GM12873 (cell line): ENCODE measurements at regions not wholly inside any gene's neighbourhood (a gene's known extent, or its start where the extent isn't known, plus 50 kb on each side); places are given as distances from the start of the nearest gene placed in this dataset.

Experiments
- TF ChIP-seq, protein P1 (sequence below): IDR thresholded peaks from 2 replicates; pipeline ENCODE4 v1.5.1; 2012; ENCODE audit warnings: low read depth, mild to moderate bottlenecking, moderate library complexity, low read length, control low read depth; ENCODE audit not compliant: insufficient read depth; ENCODE audit errors: missing control alignments

DNA sequence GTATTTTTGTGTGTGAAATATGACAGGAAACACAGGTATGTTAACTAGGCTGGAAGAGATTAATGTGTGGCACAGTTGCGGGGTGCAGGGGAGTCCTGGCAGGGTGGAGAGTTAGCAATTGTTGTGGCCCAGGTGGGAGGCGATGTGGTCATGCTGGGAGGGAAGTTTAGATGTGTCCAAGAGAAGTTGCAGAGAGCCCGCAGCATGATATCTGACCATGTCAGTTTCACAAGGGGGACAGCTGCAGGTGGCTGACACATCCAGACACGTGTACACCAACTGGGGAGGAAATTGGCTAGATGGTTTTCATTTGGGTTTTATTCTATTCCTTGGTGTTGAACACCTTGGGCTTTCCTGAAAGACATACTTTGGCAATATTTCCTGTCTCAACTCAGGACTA lies 172.8 kb upstream of the RGMA start:
- TF ChIP-seq, protein P1, sequence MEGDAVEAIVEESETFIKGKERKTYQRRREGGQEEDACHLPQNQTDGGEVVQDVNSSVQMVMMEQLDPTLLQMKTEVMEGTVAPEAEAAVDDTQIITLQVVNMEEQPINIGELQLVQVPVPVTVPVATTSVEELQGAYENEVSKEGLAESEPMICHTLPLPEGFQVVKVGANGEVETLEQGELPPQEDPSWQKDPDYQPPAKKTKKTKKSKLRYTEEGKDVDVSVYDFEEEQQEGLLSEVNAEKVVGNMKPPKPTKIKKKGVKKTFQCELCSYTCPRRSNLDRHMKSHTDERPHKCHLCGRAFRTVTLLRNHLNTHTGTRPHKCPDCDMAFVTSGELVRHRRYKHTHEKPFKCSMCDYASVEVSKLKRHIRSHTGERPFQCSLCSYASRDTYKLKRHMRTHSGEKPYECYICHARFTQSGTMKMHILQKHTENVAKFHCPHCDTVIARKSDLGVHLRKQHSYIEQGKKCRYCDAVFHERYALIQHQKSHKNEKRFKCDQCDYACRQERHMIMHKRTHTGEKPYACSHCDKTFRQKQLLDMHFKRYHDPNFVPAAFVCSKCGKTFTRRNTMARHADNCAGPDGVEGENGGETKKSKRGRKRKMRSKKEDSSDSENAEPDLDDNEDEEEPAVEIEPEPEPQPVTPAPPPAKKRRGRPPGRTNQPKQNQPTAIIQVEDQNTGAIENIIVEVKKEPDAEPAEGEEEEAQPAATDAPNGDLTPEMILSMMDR, result no peak

DNA sequence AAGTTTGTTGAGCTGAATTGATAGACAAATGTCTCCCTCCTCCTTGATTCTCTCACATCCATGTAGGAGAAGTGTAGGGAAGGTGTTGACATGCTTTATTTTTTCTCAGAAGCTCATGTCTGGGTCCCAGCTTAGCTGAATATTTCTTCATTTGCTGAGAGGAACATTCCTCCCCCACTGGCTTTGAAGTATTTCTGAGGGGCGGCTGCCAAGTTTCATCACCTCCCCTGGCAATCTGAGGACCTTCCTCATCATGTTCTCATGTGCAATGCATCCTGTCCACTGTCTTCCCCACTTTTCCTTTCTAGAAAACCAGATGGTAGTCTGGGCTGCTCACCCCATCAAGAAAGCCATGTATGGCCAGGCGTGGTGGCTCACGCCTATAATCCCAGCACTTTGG lies 168.9 kb upstream of the RGMA start:
- TF ChIP-seq, protein P1, result no peak

- TF ChIP-seq, protein P1, result no peak
Observed at GRCh38 chr15:93253681-93254080, 164.7 kb upstream of the RGMA start.

- TF ChIP-seq, protein P1, result no peak
Observed at GRCh38 chr15:93252780-93253179, 163.8 kb upstream of the RGMA start.

- TF ChIP-seq, protein P1, result no peak
Observed at GRCh38 chr15:93250950-93251349, 161.9 kb upstream of the RGMA start.

GRCh38 chr15:93250209-93250608 lies 161.2 kb upstream of the RGMA start:
- TF ChIP-seq, protein P1, result no peak

GRCh38 chr15:93249623-93250022 lies 160.6 kb upstream of the RGMA start:
- TF ChIP-seq, protein P1, result no peak
